Thoracic aorta (tissue), 2 donors: ENCODE measurements at regions not wholly inside any gene's neighbourhood (a gene's known extent, or its start where the extent isn't known, plus 50 kb on each side); places are given as distances from the start of the nearest gene placed in this dataset.
A peak's percentile ranks its signal among the peaks of the same experiment; 100 is the strongest.

Experiments
- ATAC-seq: fragments of 150-250 bp; one replicate; pipeline ENCODE4 v1.8.0; 2017; ENCODE audit warnings: low read depth; ENCODE audit not compliant: insufficient number of reproducible peaks, low FRiP score
- DNase-seq: peaks from one replicate; pipeline ENCODE4 v3.0.0-alpha.2; 2020; ENCODE audit warnings: low spot score
- H3K27ac ChIP-seq, 2 donors: fragments of 200-600 bp; sonication (generic); 1 replicate in 1 of 2; 2 replicates in 1 of 2; pipeline ENCODE4 v1.5.1; 2016; ENCODE audit warnings: mild to moderate bottlenecking in 2 of 2, moderate library complexity in 2 of 2
- H3K27me3 ChIP-seq: fragments of 200-600 bp; sonication (generic); replicated peaks from 2 replicates; pipeline ENCODE4 v1.6.0; 2016; ENCODE audit warnings: mild to moderate bottlenecking; ENCODE audit not compliant: insufficient read depth
- H3K36me3 ChIP-seq: fragments of 200-600 bp; sonication (generic); one replicate; pipeline ENCODE4 v1.5.1; 2016
- H3K4me1 ChIP-seq, 2 donors: fragments of 200-600 bp; sonication (generic); 1 replicate in 1 of 2; 2 replicates in 1 of 2; pipeline versions ENCODE4 v1.5.1 to v1.6.0; 2016; ENCODE audit warnings: low read depth in 2 of 2, mild to moderate bottlenecking in 1 of 2; ENCODE audit not compliant: control insufficient read depth in 1 of 2
- H3K4me3 ChIP-seq: fragments of 200-600 bp; sonication (generic); 2 replicates; pipeline ENCODE4 v1.5.1; 2016; ENCODE audit warnings: mild to moderate bottlenecking
- H3K9me3 ChIP-seq: fragments of 200-600 bp; sonication (generic); 2 replicates; pipeline ENCODE4 v1.5.1; 2016
- TF ChIP-seq, protein P1 (sequence below): fragments of 200-600 bp; sonication (generic); IDR thresholded peaks from one replicate; pipeline ENCODE4 v1.5.1; 2019; ENCODE audit warnings: antibody characterized with exemption

- TF ChIP-seq, protein P1, sequence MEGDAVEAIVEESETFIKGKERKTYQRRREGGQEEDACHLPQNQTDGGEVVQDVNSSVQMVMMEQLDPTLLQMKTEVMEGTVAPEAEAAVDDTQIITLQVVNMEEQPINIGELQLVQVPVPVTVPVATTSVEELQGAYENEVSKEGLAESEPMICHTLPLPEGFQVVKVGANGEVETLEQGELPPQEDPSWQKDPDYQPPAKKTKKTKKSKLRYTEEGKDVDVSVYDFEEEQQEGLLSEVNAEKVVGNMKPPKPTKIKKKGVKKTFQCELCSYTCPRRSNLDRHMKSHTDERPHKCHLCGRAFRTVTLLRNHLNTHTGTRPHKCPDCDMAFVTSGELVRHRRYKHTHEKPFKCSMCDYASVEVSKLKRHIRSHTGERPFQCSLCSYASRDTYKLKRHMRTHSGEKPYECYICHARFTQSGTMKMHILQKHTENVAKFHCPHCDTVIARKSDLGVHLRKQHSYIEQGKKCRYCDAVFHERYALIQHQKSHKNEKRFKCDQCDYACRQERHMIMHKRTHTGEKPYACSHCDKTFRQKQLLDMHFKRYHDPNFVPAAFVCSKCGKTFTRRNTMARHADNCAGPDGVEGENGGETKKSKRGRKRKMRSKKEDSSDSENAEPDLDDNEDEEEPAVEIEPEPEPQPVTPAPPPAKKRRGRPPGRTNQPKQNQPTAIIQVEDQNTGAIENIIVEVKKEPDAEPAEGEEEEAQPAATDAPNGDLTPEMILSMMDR, result no peak
- ATAC-seq, result no peak
- Histone ChIP-seq H3K27me3 (no peaks in the 10 kb centered on the region), H3K27ac (no peak overlapping the region), H3K9me3 (no peaks in the 10 kb centered on the region), H3K36me3 (no peaks in the 10 kb centered on the region), H3K4me1 (no peaks in the 10 kb centered on the region), H3K4me3 (no peak overlapping the region)
- DNase-seq, result no peak
Observed at GRCh38 chr9:78595200-78595945, 298.4 kb downstream of the PSAT1 start.

DNA sequence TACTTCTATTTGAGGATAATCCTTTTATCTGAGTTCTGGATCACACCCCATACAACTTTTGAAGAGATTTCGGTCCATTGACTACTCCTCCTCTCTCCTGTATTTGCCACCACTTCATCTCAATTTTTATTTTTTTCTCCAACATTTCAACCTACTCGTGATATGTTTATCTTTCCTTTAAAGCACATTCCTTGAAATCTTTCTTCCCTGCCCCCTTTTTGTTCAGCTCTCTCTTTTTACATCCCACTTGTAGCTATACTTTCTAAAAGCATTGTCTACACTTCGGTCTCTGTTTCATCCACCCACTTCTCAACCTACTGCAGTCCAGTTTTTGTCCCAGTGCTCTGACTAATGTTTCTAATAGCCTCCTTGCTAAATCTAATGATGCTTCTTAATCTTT, 299.4 kb downstream of the PSAT1 start:
- TF ChIP-seq, protein P1, result no peak
- Histone ChIP-seq H3K27ac (no peak overlapping the region), H3K4me3 (no peak overlapping the region), H3K36me3 (no peaks in the 10 kb centered on the region), H3K9me3 (no peaks in the 10 kb centered on the region), H3K4me1 (no peaks in the 10 kb centered on the region), H3K27me3 (no peaks in the 10 kb centered on the region)
- ATAC-seq (no peak), DNase-seq (no peak)

GRCh38 chr9:78598120-78598519, 301.2 kb downstream of the PSAT1 start:
- H3K36me3 ChIP-seq, result no peaks in the 10 kb centered on the region
- DNase-seq (no peak), ATAC-seq (no peak)
- no peaks in the 10 kb centered on the region for H3K9me3 ChIP-seq
- no peak overlapping the region for H3K27ac ChIP-seq
- TF ChIP-seq, protein P1, result no peak
- H3K27me3 ChIP-seq, result no peaks in the 10 kb centered on the region
- H3K4me3 ChIP-seq, result no peak overlapping the region
- H3K4me1 ChIP-seq, result no peaks in the 10 kb centered on the region

DNA sequence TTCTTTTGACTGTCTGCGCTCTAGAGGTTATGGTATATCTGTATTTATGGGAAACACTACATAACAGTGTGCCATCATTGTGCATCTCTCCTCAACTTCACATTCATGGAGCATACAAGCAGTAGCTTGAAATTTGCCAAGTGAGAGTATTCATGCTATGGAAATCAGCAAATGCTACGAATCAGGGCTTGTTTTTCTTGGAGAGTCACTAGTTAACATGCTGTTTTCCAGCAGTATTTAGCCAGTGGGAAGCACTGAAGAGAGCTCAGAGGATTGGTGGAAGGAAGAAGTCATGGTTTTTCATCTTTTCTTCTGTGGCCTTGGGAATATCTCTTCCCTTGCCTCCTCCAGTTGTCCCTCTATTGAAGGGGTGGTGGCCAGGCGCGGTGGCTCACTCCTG, 303.0 kb downstream of the PSAT1 start:
- Histone ChIP-seq H3K9me3 (no peaks in the 10 kb centered on the region), H3K4me1 (no peaks in the 10 kb centered on the region), H3K4me3 (no peak overlapping the region), H3K36me3 (no peaks in the 10 kb centered on the region), H3K27ac (no peak overlapping the region), H3K27me3 (no peaks in the 10 kb centered on the region)
- DNase-seq, result no peak
- TF ChIP-seq, protein P1, result no peak
- no peak for ATAC-seq

GRCh38 chr9:78601957-78602565, 305.1 kb downstream of the PSAT1 start:
- Histone ChIP-seq H3K36me3 (no peaks in the 10 kb centered on the region), H3K4me3 (no peak overlapping the region), H3K9me3 (no peaks in the 10 kb centered on the region), H3K27ac (no peak overlapping the region), H3K27me3 (no peaks in the 10 kb centered on the region), H3K4me1 (peaks cover 0 to 10% of the 10 kb centered on the region in 2 donors)
- no peak for DNase-seq
- no peak for ATAC-seq
- TF ChIP-seq, protein P1, result peak; percentile 57
